HepG2 (cell line): ENCODE measurements at regions not wholly inside any gene's neighbourhood (a gene's known extent, or its start where the extent isn't known, plus 50 kb on each side); places are given as distances from the start of the nearest gene placed in this dataset.

Source experiments
- ATAC-seq: fragments of 200-7000 bp; cut with Tn5 transposase; 3 replicates; pipeline ENCODE4 v1.9.1; 2020; ENCODE audit warnings: mild to moderate bottlenecking, moderate library complexity
- BruUV-seq: library from RNA; stranded (reverse); fragments of 400-500 nt; replicated peaks from 2 replicates; lab custom pipeline; 2021; lab: Mats Ljungman, UMichigan
- CTCF ChIA-PET: fragments of 300-600 bp; formaldehyde crosslinking; extraction: SDS; loops from one replicate; lab custom pipeline; 2021; ENCODE audit warnings: low total read pairs, inconsistent platforms, low intra/inter-chr PET ratio; lab: Yijun Ruan, JAX
- POLR2A ChIA-PET: fragments of 350-600 bp; sonication (Branson Sonifier 250); formaldehyde crosslinking; loops from one replicate; lab custom pipeline; 2020; ENCODE audit warnings: antibody characterized with exemption, inconsistent platforms; lab: Yijun Ruan, JAX
- DNase-seq: peaks from one replicate; pipeline ENCODE4 v3.0.0-alpha.2; 2015; ENCODE audit warnings: low spot score
- FAIRE-seq: peaks from 3 replicates; lab custom pipeline; 2011; peaks lifted over from hg19 to GRCh38; lab: Jason Lieb, UNC
- H2AFZ ChIP-seq: one replicate; pipeline ENCODE4 v1.6.1; 2011; ENCODE audit warnings: low read length, inconsistent platforms
- H3K27ac ChIP-seq: fragments of 300-600 bp; 3 replicates; pipeline ENCODE4 v1.8.0; 2011; ENCODE audit warnings: mixed run types, mild to moderate bottlenecking, mixed read lengths, low read length, inconsistent platforms; ENCODE audit not compliant: insufficient read depth; ENCODE audit errors: extremely low read length
- H3K27me3 ChIP-seq, 2 experiments: fragments of 200-600 bp in 1 of 2; 2 replicates in 1 of 2; 3 replicates in 1 of 2; pipeline versions ENCODE4 v1.6.0 to v1.8.0; 2011; ENCODE audit warnings: low read length in 2 of 2, mild to moderate bottlenecking in 2 of 2, moderate library complexity in 2 of 2, inconsistent platforms in 1 of 2; ENCODE audit not compliant: insufficient read depth in 2 of 2, control insufficient read depth in 1 of 2
- H3K36me3 ChIP-seq, 2 experiments: fragments of 200-600 bp in 1 of 2; replicated peaks in 1 of 2; 2 replicates in 1 of 2; 3 replicates in 1 of 2; pipeline versions ENCODE4 v1.5.1 to v1.8.0; 2011; ENCODE audit warnings: low read length in 2 of 2, inconsistent platforms in 1 of 2; ENCODE audit not compliant: insufficient read depth in 2 of 2, control insufficient read depth in 1 of 2
- H3K4me1 ChIP-seq: 2 replicates; pipeline ENCODE4 v1.5.1; 2012; ENCODE audit warnings: low read length, inconsistent platforms; ENCODE audit not compliant: insufficient read depth
- H3K4me2 ChIP-seq: 2 replicates; pipeline ENCODE4 v1.6.0; 2011; ENCODE audit warnings: low read depth, low read length, inconsistent platforms
- H3K4me3 ChIP-seq, 3 experiments: fragments of 200-600 bp in 1 of 3; sonication (generic), shearing (Covaris generic) in 1 of 3; replicated peaks in 1 of 3; 2 replicates each; pipeline ENCODE4 v1.5.1; 2011 to 2016; ENCODE audit warnings: low read length in 3 of 3, inconsistent platforms in 2 of 3, low read depth in 2 of 3, mild to moderate bottlenecking in 2 of 3, control low read depth in 1 of 3, mixed read lengths in 1 of 3; ENCODE audit not compliant: insufficient read depth in 1 of 3
- H3K79me2 ChIP-seq: one replicate; pipeline ENCODE4 v1.6.1; 2011; ENCODE audit warnings: low read length, inconsistent platforms; ENCODE audit not compliant: insufficient read depth
- H3K9ac ChIP-seq: 2 replicates; pipeline ENCODE4 v1.6.0; 2011; ENCODE audit warnings: mild to moderate bottlenecking, low read depth, low read length, inconsistent platforms; ENCODE audit not compliant: insufficient read depth
- H3K9me3 ChIP-seq: 2 replicates; pipeline ENCODE4 v1.5.1; 2012; ENCODE audit warnings: mild to moderate bottlenecking, low read length
- H4K20me1 ChIP-seq: 2 replicates; pipeline ENCODE4 v1.6.0; 2011; ENCODE audit warnings: inconsistent platforms, mild to moderate bottlenecking, low read length, moderate library complexity; ENCODE audit not compliant: insufficient read depth
- ATF7 ChIP-seq, 2 experiments: fragments of 450-650 bp in 1 of 2; sonication (generic) in 1 of 2; formaldehyde crosslinking in 1 of 2; IDR thresholded peaks; 2 replicates each; pipeline versions ENCODE4 v1.4.0 to v1.6.1; 2016 to 2020; ENCODE audit warnings: antibody characterized with exemption in 1 of 2, mild to moderate bottlenecking in 1 of 2, missing genetic modification reagents in 1 of 2
- GFI1 ChIP-seq: sonication (generic); formaldehyde crosslinking; IDR thresholded peaks from 2 replicates; pipeline ENCODE4 v1.5.0; 2020; ENCODE audit warnings: missing genetic modification reagents, mild to moderate bottlenecking, borderline replicate concordance
- KMT2A ChIP-seq: sonication (generic); formaldehyde crosslinking; IDR thresholded peaks from 2 replicates; pipeline ENCODE4 v1.4.0; 2020; ENCODE audit warnings: missing genetic modification reagents
- MED1 ChIP-seq: sonication (generic); formaldehyde crosslinking; IDR thresholded peaks from 2 replicates; pipeline ENCODE4 v1.4.0; 2020; ENCODE audit warnings: missing genetic modification reagents
- SIX1 ChIP-seq: sonication (generic); formaldehyde crosslinking; IDR thresholded peaks from 2 replicates; pipeline ENCODE4 v1.4.0; 2020; ENCODE audit warnings: missing genetic modification reagents, borderline replicate concordance
- ZC3H13 ChIP-seq: sonication (generic); formaldehyde crosslinking; IDR thresholded peaks from 2 replicates; pipeline ENCODE4 v1.8.1; 2023; ENCODE audit warnings: mild to moderate bottlenecking, missing genetic modification reagents, moderate library complexity
- ZNF263 ChIP-seq: sonication (generic); formaldehyde crosslinking; IDR thresholded peaks from 2 replicates; pipeline ENCODE4 v1.4.0; 2020; ENCODE audit warnings: missing genetic modification reagents
- ZNF629 ChIP-seq: sonication (generic); formaldehyde crosslinking; conservative IDR thresholded peaks from 2 replicates; pipeline ENCODE4 v1.5.0; 2020; ENCODE audit warnings: missing genetic modification reagents
- ZNF724P ChIP-seq: sonication (generic); formaldehyde crosslinking; IDR thresholded peaks from 2 replicates; pipeline ENCODE4 v1.8.0; 2022; ENCODE audit warnings: missing genetic modification reagents, borderline replicate concordance
- ZSCAN31 ChIP-seq: sonication (generic); formaldehyde crosslinking; IDR thresholded peaks from 2 replicates; pipeline ENCODE4 v1.5.0; 2020; ENCODE audit warnings: low read depth, mild to moderate bottlenecking, missing genetic modification reagents
- WGBS: methylation state at CpG from one replicate; pipeline ENCODE4 v1.1.6; 2017; ENCODE audit warnings: low lambda C conversion rate; 5-methylcytosine and 5-hydroxymethylcytosine counted together
- in situ Hi-C: cut with HindIII; loops from 2 replicates; pipeline ENCODE4 v1.10.0; 2017; ENCODE audit warnings: low pct_unique_long_range_greater_than_20kb; ENCODE audit not compliant: extremely low pct_ligation_motif_present
- intact Hi-C: fragments of 100-400 bp; cut with micrococcal nuclease; formaldehyde crosslinking; loops from one replicate; pipeline ENCODE4 v1.10.0; 2022; ENCODE audit not compliant: unreplicated experiment
- TF ChIP-seq, protein P1 (sequence below): sonication (generic); formaldehyde crosslinking; IDR thresholded peaks from 2 replicates; pipeline ENCODE4 v1.4.0; 2020; ENCODE audit warnings: missing genetic modification reagents, borderline replicate concordance
- TF ChIP-seq, protein P2 (sequence below): sonication (generic); formaldehyde crosslinking; IDR thresholded peaks from 2 replicates; pipeline ENCODE4 v1.4.0; 2020; ENCODE audit warnings: missing genetic modification reagents
- TF ChIP-seq, protein P3 (sequence below): sonication (generic); formaldehyde crosslinking; IDR thresholded peaks from 2 replicates; pipeline ENCODE4 v1.5.0; 2020; ENCODE audit warnings: missing genetic modification reagents
- TF ChIP-seq, protein P4 (sequence below): sonication (generic); formaldehyde crosslinking; IDR thresholded peaks from 2 replicates; pipeline ENCODE4 v1.8.1; 2023; ENCODE audit warnings: mild to moderate bottlenecking, missing genetic modification reagents

DNA sequence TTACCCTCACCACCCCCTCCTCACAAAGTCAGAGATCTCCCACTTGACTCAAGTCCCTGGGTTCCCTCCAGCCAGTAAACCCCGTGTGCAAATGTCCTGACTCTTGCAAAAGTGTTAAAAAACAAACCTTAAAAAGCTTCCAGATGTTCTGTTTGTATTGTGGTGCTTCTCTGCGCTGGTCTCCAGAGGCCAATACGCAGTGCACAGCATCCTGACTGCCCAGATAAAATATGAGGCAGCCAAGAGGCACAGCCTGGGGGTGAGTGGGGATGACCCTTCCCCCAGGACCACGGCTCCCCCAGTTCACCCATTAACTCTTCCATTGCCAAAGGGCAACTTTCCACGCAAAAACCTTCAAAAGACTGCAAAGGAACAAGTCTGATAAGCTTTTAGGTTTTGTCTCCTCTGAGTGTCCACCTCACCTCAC lies 291.8 kb downstream of the SOX9 start (continued):
- TF ChIP-seq, protein P1, sequence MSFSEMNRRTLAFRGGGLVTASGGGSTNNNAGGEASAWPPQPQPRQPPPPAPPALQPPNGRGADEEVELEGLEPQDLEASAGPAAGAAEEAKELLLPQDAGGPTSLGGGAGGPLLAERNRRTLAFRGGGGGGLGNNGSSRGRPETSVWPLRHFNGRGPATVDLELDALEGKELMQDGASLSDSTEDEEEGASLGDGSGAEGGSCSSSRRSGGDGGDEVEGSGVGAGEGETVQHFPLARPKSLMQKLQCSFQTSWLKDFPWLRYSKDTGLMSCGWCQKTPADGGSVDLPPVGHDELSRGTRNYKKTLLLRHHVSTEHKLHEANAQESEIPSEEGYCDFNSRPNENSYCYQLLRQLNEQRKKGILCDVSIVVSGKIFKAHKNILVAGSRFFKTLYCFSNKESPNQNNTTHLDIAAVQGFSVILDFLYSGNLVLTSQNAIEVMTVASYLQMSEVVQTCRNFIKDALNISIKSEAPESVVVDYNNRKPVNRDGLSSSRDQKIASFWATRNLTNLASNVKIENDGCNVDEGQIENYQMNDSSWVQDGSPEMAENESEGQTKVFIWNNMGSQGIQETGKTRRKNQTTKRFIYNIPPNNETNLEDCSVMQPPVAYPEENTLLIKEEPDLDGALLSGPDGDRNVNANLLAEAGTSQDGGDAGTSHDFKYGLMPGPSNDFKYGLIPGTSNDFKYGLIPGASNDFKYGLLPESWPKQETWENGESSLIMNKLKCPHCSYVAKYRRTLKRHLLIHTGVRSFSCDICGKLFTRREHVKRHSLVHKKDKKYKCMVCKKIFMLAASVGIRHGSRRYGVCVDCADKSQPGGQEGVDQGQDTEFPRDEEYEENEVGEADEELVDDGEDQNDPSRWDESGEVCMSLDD (CRISPR knock-in tag): peak; percentile 63; the same call in 1 of the 2 replicates
- TF ChIP-seq, protein P2, sequence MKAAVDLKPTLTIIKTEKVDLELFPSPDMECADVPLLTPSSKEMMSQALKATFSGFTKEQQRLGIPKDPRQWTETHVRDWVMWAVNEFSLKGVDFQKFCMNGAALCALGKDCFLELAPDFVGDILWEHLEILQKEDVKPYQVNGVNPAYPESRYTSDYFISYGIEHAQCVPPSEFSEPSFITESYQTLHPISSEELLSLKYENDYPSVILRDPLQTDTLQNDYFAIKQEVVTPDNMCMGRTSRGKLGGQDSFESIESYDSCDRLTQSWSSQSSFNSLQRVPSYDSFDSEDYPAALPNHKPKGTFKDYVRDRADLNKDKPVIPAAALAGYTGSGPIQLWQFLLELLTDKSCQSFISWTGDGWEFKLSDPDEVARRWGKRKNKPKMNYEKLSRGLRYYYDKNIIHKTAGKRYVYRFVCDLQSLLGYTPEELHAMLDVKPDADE: 0 out of 2 replicates have a peak, but pooled peaks have one; percentile 29
- TF ChIP-seq ZNF724P (CRISPR knock-in tag): 0 out of 2 replicates have a peak, but pooled peaks have one; percentile 45

DNA sequence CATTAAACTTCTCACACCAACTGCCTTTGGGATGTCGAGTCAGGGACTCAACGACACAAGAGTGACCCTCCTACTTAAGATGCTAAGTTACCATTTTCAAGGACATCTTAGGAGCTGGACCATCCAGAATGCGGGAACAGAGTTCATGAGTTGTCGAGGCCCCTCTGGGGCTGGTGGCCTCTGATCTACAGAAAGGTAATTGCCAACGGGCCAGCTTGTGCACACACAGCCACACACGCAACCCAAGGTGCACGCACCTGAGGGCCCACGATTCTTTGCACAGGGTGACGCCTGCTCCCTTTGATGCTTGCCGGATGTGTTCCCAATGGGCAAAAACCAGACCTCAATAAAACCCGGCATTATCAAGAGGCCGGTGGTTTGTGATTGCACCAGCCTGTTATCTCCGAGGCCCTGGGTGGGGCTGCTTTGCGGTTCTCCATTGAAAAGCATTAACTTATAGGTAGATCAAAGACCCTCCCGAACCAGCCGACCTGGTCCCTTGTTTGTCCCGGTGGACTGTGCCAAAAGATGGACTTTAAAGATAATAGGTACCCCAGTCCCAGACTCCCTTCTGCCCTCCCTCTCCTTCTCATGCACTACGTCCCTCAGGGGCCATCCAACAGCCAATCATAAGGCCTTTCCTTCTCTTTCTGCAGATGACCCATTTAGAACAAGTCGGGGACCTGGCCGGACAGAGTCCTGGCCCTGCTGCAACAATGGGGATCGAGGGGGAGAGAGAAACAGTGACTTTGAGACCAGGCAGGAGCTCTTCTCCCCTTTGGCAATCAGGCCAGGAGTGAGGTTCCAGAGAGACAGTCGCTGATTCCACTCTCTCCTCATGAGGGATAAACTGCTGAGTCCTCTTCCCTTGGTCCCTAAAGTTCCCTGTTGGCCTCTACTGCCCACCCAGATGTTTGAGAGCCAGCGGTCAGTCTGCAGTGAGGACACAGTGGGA lies 292.5 kb downstream of the SOX9 start:
- ATAC-seq (peak; percentile 90), DNase-seq (peak; percentile 100), FAIRE-seq (peak; percentile 91)
- Histone ChIP-seq H3K79me2 (peaks cover 55% of the 10 kb centered on the region), H3K4me3 (peak overlapping the region in 1 of 3 experiments; percentile 28; a peak in 2 of 6 replicates), H3K9me3 (peaks cover 16% of the 10 kb centered on the region), H4K20me1 (no peaks in the 10 kb centered on the region), H3K36me3 (peaks cover 6 to 21% of the 10 kb centered on the region in 2 experiments), H3K27ac (peak overlapping the region; percentile 89), H3K4me2 (peak overlapping the region; percentile 60), H3K9ac (peak overlapping the region; percentile 69), H3K27me3 (no peaks in the 10 kb centered on the region), H2AFZ (no peak overlapping the region), H3K4me1 (peaks cover 89% of the 10 kb centered on the region)
- ChIA-PET CTCF (interaction anchor here (1.4 kb wide), 1 partner anchor 14 kb away, joined by 4 read pairs; no protein-coding TSS in a partner anchor), POLR2A (interaction anchor here (0.7 to 7.5 kb wide), 37 partner anchors 8 to 291 kb away, joined by 3 to 169 read pairs (median 4); partner anchors contain the start of gene SOX9)
- intact Hi-C loops (loop anchor here (1.0 to 5.0 kb wide), 6 partner anchors 14 to 106 kb away; no protein-coding TSS in a partner anchor), in situ Hi-C loops (no loop called here)
- WGBS: 7% methylated on average over 19 of the region's 23 CpGs
- no TSS peak for BruUV-seq
- peak; percentile 70 for TF ChIP-seq ZNF263
- TF ChIP-seq, protein P3, sequence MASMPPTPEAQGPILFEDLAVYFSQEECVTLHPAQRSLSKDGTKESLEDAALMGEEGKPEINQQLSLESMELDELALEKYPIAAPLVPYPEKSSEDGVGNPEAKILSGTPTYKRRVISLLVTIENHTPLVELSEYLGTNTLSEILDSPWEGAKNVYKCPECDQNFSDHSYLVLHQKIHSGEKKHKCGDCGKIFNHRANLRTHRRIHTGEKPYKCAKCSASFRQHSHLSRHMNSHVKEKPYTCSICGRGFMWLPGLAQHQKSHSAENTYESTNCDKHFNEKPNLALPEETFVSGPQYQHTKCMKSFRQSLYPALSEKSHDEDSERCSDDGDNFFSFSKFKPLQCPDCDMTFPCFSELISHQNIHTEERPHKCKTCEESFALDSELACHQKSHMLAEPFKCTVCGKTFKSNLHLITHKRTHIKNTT (CRISPR knock-in tag): no peak
- TF ChIP-seq ATF7 (IDR thresholded peaks at IDR 0.05): no peak; the same call in 1 of the 2 replicates
- TF ChIP-seq ATF7 (CRISPR knock-in tag; IDR thresholded peaks at IDR 0.05): peak; percentile 97
- no peak; the same call in none of the 2 replicates for TF ChIP-seq ZC3H13 (CRISPR knock-in tag)
- TF ChIP-seq MED1: peak; percentile 99
- TF ChIP-seq KMT2A (CRISPR knock-in tag): peak; percentile 39; the same call in 1 of the 2 replicates
- TF ChIP-seq, protein P4, sequence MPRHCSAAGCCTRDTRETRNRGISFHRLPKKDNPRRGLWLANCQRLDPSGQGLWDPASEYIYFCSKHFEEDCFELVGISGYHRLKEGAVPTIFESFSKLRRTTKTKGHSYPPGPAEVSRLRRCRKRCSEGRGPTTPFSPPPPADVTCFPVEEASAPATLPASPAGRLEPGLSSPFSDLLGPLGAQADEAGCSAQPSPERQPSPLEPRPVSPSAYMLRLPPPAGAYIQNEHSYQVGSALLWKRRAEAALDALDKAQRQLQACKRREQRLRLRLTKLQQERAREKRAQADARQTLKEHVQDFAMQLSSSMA: peak; percentile 32; the same call in 1 of the 2 replicates
- TF ChIP-seq ZNF629 (CRISPR knock-in tag): peak; percentile 11
- peak; percentile 39; the same call in 1 of the 2 replicates for TF ChIP-seq ZSCAN31
- peak; percentile 77 for TF ChIP-seq GFI1
- TF ChIP-seq SIX1 (CRISPR knock-in tag): peak; percentile 89
